GM12892 (cell line): ENCODE measurements at regions not wholly inside any gene's neighbourhood (a gene's known extent, or its start where the extent isn't known, plus 50 kb on each side); places are given as distances from the start of the nearest gene placed in this dataset.

Source experiments
- POLR2A ChIP-seq: IDR thresholded peaks from 2 replicates; pipeline ENCODE4 v1.6.1; 2011; ENCODE audit warnings: low read depth, low read length, control low read depth
- POLR2AphosphoS5 ChIP-seq: IDR thresholded peaks from 2 replicates; pipeline ENCODE4 v1.6.1; 2011; ENCODE audit warnings: low read depth, low read length, control low read depth

DNA sequence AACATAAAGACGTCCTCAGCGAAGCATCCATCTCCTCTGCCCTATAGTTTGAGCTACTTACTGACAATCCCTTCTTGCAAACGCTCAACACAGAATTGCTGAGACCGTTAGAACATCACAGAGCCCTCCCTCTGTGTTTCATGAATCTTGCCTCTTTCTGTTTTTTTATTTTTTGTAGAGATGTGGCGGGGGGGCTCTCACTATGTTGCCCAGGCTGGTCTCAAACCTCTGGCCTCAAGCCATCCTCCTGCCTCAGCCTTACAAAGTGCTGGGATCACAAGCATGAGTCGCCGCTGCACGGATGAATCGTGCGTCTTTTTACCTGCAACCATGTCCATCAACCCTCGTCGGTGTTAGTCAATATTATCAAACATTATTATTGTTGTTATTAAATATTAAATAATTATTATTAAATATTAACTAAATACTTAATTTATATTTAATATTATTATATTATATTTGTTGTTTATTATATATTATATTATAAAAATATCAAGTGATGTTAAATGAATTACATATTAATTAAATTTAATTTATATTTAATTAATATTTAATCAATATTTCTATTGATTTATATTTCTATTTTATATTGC lies 200.7 kb downstream of the CRLF2 start:
- TF ChIP-seq POLR2A = no peak
- TF ChIP-seq POLR2AphosphoS5 = no peak
